Endothelial cell of umbilical vein (primary cell): ENCODE measurements at regions not wholly inside any gene's neighbourhood (a gene's known extent, or its start where the extent isn't known, plus 50 kb on each side); places are given as distances from the start of the nearest gene placed in this dataset.

ENCODE experiments used
- BruUV-seq: library from RNA; stranded (reverse); fragments of 400-500 nt; replicated peaks from 2 replicates; lab custom pipeline; 2021; lab: Mats Ljungman, UMichigan
- CTCF ChIA-PET: fragments of 300-600, 350-600 bp; sonication (Branson Sonifier 250); formaldehyde crosslinking; loops from one replicate; lab custom pipeline; 2021; ENCODE audit warnings: antibody characterized with exemption, inconsistent platforms; lab: Charles Lee
- POLR2A ChIA-PET: fragments of 300-600, 350-600 bp; sonication (Branson Sonifier 250); formaldehyde crosslinking; loops from one replicate; lab custom pipeline; 2021; ENCODE audit warnings: antibody characterized with exemption, inconsistent platforms; lab: Charles Lee
- DNase-seq: peaks from one replicate; pipeline ENCODE4 v3.0.0-alpha.2; 2011; ENCODE audit warnings: low read depth, low spot score
- FAIRE-seq: peaks from 2 replicates; lab custom pipeline; 2011; peaks lifted over from hg19 to GRCh38; lab: Jason Lieb, UNC
- H2AFZ ChIP-seq: 2 replicates; pipeline ENCODE4 v1.6.0; 2012; ENCODE audit warnings: low read depth, low read length, control low read depth, inconsistent platforms
- H3K27ac ChIP-seq: 2 replicates; pipeline ENCODE4 v1.5.1; 2011; ENCODE audit warnings: low read depth, mild to moderate bottlenecking, control low read depth, low read length, moderate library complexity; ENCODE audit not compliant: insufficient read depth
- H3K27me3 ChIP-seq, 2 experiments: 2 replicates each; pipeline versions ENCODE4 v1.6.0 to v1.6.1; 2011; ENCODE audit warnings: low read length in 2 of 2, mixed read lengths in 1 of 2; ENCODE audit not compliant: control insufficient read depth in 2 of 2, insufficient read depth in 2 of 2
- H3K36me3 ChIP-seq, 2 experiments: 2 replicates in 1 of 2; 3 replicates in 1 of 2; pipeline ENCODE4 v1.5.1; 2011; ENCODE audit warnings: low read length in 2 of 2, mild to moderate bottlenecking in 1 of 2, moderate library complexity in 1 of 2; ENCODE audit not compliant: control insufficient read depth in 2 of 2, insufficient read depth in 2 of 2; ENCODE audit errors: extremely low read depth in 1 of 2
- H3K4me1 ChIP-seq: 3 replicates; pipeline ENCODE4 v1.5.1; 2011; ENCODE audit warnings: mild to moderate bottlenecking, low read length; ENCODE audit not compliant: control insufficient read depth, insufficient read depth; ENCODE audit errors: extremely low read depth
- H3K4me2 ChIP-seq: 2 replicates; pipeline ENCODE4 v1.6.1; 2011; ENCODE audit warnings: low read length, control low read depth, mixed read lengths; ENCODE audit not compliant: insufficient read depth
- H3K4me3 ChIP-seq, 3 experiments: fragments of 200-600 bp in 1 of 3; sonication (generic), shearing (Covaris generic) in 1 of 3; replicated peaks in 1 of 3; 2 replicates each; pipeline ENCODE4 v1.5.1; 2011 to 2016; ENCODE audit warnings: control low read depth in 3 of 3, low read length in 3 of 3, mild to moderate bottlenecking in 2 of 3, inconsistent platforms in 1 of 3, low read depth in 1 of 3, moderate library complexity in 1 of 3; ENCODE audit not compliant: insufficient read depth in 1 of 3
- H3K79me2 ChIP-seq: 2 replicates; pipeline ENCODE4 v1.6.0; 2012; ENCODE audit warnings: low read length, inconsistent platforms; ENCODE audit not compliant: control insufficient read depth, insufficient read depth
- H3K9ac ChIP-seq: replicated peaks from 2 replicates; pipeline ENCODE3; 2011; ENCODE audit warnings: low read length, control low read depth; ENCODE audit not compliant: insufficient read depth; ENCODE audit errors: extremely low read depth
- H3K9me1 ChIP-seq: replicated peaks from 3 replicates; pipeline ENCODE4 v1.6.0; 2011; ENCODE audit warnings: mild to moderate bottlenecking, low read length; ENCODE audit not compliant: control insufficient read depth, insufficient read depth; ENCODE audit errors: extremely low read depth
- H3K9me3 ChIP-seq: replicated peaks from 2 replicates; pipeline ENCODE4 v1.5.1; 2012; ENCODE audit warnings: low read length, inconsistent platforms; ENCODE audit not compliant: control insufficient read depth, insufficient read depth
- H4K20me1 ChIP-seq: replicated peaks from 2 replicates; pipeline ENCODE3; 2011; ENCODE audit warnings: mild to moderate bottlenecking, low read length; ENCODE audit not compliant: control insufficient read depth, insufficient read depth; ENCODE audit errors: extremely low read depth
- EZH2 ChIP-seq: IDR thresholded peaks from 2 replicates; pipeline ENCODE4 v1.6.1; 2012; ENCODE audit warnings: borderline replicate concordance, low read depth, mild to moderate bottlenecking, moderate library complexity, low read length, inconsistent platforms; ENCODE audit not compliant: severe bottlenecking
- FOS ChIP-seq: IDR thresholded peaks from 2 replicates; pipeline ENCODE4 v1.6.1; 2011; ENCODE audit warnings: mild to moderate bottlenecking, low read length, moderate library complexity, borderline replicate concordance; ENCODE audit not compliant: insufficient read depth
- GATA2 ChIP-seq: IDR thresholded peaks from 2 replicates; pipeline ENCODE4 v1.7.0; 2011; ENCODE audit warnings: low read depth, mild to moderate bottlenecking, moderate library complexity, mixed read lengths, low read length; ENCODE audit not compliant: insufficient read length, insufficient read depth
- JUN ChIP-seq: IDR thresholded peaks from 2 replicates; pipeline ENCODE4 v1.6.1; 2011; ENCODE audit warnings: borderline replicate concordance, low read depth; ENCODE audit not compliant: insufficient read length, insufficient read depth
- MYC ChIP-seq: IDR thresholded peaks from one replicate; pipeline ENCODE4 v1.6.1; 2011; ENCODE audit warnings: mild to moderate bottlenecking, low read depth, low read length
- POLR2A ChIP-seq: IDR thresholded peaks from 2 replicates; pipeline ENCODE4 v1.6.1; 2012; ENCODE audit warnings: low read depth, mild to moderate bottlenecking, control low read depth, low read length
- POLR2AphosphoS5 ChIP-seq: IDR thresholded peaks from 2 replicates; pipeline ENCODE4 v1.6.1; 2012; ENCODE audit warnings: low read depth, mild to moderate bottlenecking, control low read depth, low read length, moderate library complexity; ENCODE audit not compliant: insufficient read depth
- dilution Hi-C: fragments of 300-500 bp; cut with MboI; formaldehyde crosslinking; loops from one replicate; pipeline ENCODE4 v1.15.0; 2019; ENCODE audit warnings: low sequenced_read_pairs; ENCODE audit not compliant: extremely low pct_ligation_motif_present
- intact Hi-C: fragments of 100-400 bp; cut with micrococcal nuclease; formaldehyde crosslinking; loops from one replicate; pipeline ENCODE4 v1.10.0; 2022
- TF ChIP-seq, protein P1 (sequence below): IDR thresholded peaks from 2 replicates; pipeline ENCODE4 v1.6.1; 2011; ENCODE audit not compliant: insufficient read depth, insufficient read length
- TF ChIP-seq, protein P2 (sequence below), 2 donors: IDR thresholded peaks; 1 replicate in 1 of 2; 2 replicates in 1 of 2; pipeline ENCODE4 v1.5.1; 2011; ENCODE audit warnings: low read length in 2 of 2, mild to moderate bottlenecking in 2 of 2, moderate library complexity in 2 of 2, control low read depth in 1 of 2, inconsistent platforms in 1 of 2, low read depth in 1 of 2; ENCODE audit not compliant: insufficient read depth in 1 of 2; ENCODE audit errors: extremely low read depth in 1 of 2

DNA sequence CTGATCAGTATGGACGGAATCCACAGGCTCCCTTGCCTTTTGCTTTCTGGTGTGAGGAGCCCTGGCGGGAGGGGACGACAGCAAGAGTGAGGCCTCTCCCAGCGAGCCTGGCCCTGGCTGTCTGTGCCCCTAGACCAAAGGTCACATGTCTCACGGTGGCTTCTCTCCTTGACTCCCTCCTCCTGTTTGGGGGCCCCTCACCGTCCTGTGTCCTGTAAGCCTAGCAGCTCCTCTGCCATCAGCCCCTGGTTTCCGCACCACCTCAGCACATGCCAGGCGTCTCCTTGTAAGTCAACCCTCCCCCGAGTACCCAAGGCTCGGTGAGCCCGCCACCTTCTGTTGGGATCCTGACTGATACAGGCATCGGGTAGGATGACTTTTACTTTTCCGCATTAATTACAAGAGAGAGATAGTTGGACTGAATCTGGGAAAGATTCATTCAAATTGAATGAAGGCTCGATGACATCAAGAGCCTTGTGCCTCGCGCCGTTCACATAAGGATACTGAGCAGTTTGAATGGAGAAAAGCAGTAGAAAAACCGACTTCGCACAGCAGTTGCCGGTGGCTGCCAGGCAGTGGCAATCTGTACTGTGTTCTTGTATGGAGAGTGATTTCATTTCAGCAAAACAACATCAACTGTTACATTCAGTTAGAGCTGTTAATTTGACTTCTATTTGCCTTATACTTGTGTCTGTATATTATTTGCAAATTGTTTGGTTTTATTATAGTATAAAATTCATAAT, 119.8 kb downstream of the XRCC2 start:
- Histone ChIP-seq H3K4me1 (no peaks in the 10 kb centered on the region), H3K4me2 (no peak overlapping the region), H4K20me1 (no peaks in the 10 kb centered on the region), H3K9ac (no peak overlapping the region), H3K4me3 (no peak overlapping the region), H3K9me3 (no peaks in the 10 kb centered on the region), H3K79me2 (no peaks in the 10 kb centered on the region), H3K36me3 (no peaks in the 10 kb centered on the region), H3K27ac (no peak overlapping the region), H3K9me1 (no peaks in the 10 kb centered on the region), H2AFZ (no peak overlapping the region), H3K27me3 (no peaks in the 10 kb centered on the region)
- ChIA-PET POLR2A (no interaction called here), CTCF (no interaction called here)
- no peak for FAIRE-seq
- TF ChIP-seq MYC: no peak
- TF ChIP-seq POLR2A: no peak
- intact Hi-C loops: no loop called here
- dilution Hi-C loops: no loop called here
- DNase-seq: no peak
- no TSS peak for BruUV-seq

DNA sequence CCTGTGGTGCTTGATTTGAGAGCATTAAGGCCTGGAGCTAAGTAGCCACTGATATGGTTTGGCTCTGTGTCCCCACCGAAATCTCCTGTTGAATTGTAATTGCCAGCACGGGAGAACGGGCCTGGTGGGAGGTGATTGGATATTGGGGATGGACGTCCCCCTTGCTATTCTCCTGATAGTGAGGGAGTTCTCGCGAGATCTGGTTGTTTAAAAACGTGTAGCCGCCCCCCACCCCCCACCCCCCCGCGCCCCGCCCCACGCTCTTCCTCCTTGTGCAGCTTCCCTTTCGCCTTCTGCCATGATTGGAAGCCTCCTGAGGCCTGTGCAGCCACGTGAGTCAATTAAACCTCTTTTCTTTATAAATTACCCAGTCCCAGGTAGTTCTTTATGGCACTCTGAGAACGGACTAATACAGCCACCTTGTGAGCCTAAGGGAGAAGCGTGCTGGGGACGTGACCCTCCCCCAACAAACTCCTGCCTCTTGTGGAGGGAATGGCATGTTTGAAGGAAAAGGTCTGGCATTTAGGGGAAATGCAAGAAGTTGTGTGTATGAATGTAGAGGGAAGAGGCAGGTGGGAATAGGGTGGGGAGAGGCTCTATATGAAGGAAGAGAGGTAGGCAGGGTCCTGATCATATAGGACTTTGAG, 118.0 kb upstream of the KMT2C start:
- Histone ChIP-seq H3K79me2 (no peaks in the 10 kb centered on the region), H3K4me3 (no peak overlapping the region), H3K27me3 (no peaks in the 10 kb centered on the region), H3K4me2 (no peak overlapping the region), H3K9ac (no peak overlapping the region), H3K9me1 (no peaks in the 10 kb centered on the region), H3K27ac (no peak overlapping the region), H2AFZ (no peak overlapping the region), H3K36me3 (no peaks in the 10 kb centered on the region), H4K20me1 (no peaks in the 10 kb centered on the region), H3K9me3 (no peaks in the 10 kb centered on the region), H3K4me1 (no peaks in the 10 kb centered on the region)
- intact Hi-C loops: no loop called here
- no TSS peak for BruUV-seq
- ChIA-PET POLR2A (no interaction called here), CTCF (no interaction called here)
- TF ChIP-seq EZH2 (no peak), MYC (no peak), POLR2A (no peak), POLR2AphosphoS5 (no peak), JUN (no peak), GATA2 (no peak), FOS (no peak)
- TF ChIP-seq, protein P1, sequence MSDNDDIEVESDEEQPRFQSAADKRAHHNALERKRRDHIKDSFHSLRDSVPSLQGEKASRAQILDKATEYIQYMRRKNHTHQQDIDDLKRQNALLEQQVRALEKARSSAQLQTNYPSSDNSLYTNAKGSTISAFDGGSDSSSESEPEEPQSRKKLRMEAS: no peak
- TF ChIP-seq, protein P2, sequence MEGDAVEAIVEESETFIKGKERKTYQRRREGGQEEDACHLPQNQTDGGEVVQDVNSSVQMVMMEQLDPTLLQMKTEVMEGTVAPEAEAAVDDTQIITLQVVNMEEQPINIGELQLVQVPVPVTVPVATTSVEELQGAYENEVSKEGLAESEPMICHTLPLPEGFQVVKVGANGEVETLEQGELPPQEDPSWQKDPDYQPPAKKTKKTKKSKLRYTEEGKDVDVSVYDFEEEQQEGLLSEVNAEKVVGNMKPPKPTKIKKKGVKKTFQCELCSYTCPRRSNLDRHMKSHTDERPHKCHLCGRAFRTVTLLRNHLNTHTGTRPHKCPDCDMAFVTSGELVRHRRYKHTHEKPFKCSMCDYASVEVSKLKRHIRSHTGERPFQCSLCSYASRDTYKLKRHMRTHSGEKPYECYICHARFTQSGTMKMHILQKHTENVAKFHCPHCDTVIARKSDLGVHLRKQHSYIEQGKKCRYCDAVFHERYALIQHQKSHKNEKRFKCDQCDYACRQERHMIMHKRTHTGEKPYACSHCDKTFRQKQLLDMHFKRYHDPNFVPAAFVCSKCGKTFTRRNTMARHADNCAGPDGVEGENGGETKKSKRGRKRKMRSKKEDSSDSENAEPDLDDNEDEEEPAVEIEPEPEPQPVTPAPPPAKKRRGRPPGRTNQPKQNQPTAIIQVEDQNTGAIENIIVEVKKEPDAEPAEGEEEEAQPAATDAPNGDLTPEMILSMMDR (IDR thresholded peaks at IDR 0.05; ENCODE audit: extremely low read depth in 1 of 2, insufficient read depth in 1 of 2, low read depth in 1 of 2, low read length in 2 of 2): no peak
- no peak for FAIRE-seq
- dilution Hi-C loops: no loop called here
- DNase-seq: no peak
